Right atrium auricular region (tissue), 2 donors: ENCODE measurements at regions not wholly inside any gene's neighbourhood (a gene's known extent, or its start where the extent isn't known, plus 50 kb on each side); places are given as distances from the start of the nearest gene placed in this dataset.

Experiments
- DNase-seq: peaks from one replicate; pipeline ENCODE4 v3.0.0-alpha.2; 2019; ENCODE audit warnings: low spot score
- H3K27ac ChIP-seq, 2 donors: fragments of 200-600 bp; sonication (generic); 1 replicate in 1 of 2; 2 replicates in 1 of 2; pipeline ENCODE4 v1.5.1; 2016 to 2019
- H3K27me3 ChIP-seq, 2 donors: fragments of 200-600 bp; sonication (generic); one replicate each; pipeline versions ENCODE4 v1.5.1 to v1.6.0; 2017 to 2019
- H3K36me3 ChIP-seq: fragments of 200-600 bp; sonication (generic); one replicate; pipeline ENCODE4 v1.5.1; 2016
- H3K4me1 ChIP-seq, 2 donors: fragments of 200-600 bp; sonication (generic); one replicate each; pipeline versions ENCODE4 v1.5.1 to v1.6.0; 2017 to 2019
- H3K4me3 ChIP-seq, 2 donors: fragments of 200-600 bp; sonication (generic); 1 replicate in 1 of 2; 2 replicates in 1 of 2; pipeline ENCODE4 v1.5.1; 2017 to 2019; ENCODE audit warnings: mild to moderate bottlenecking in 1 of 2, moderate library complexity in 1 of 2
- H3K9me3 ChIP-seq, 2 donors: fragments of 200-600 bp; sonication (generic); one replicate each; pipeline ENCODE4 v1.5.1; 2019
- CTCF ChIP-seq, 2 donors: fragments of 200-600 bp; sonication (generic); IDR thresholded peaks; one replicate each; pipeline ENCODE4 v1.5.1; 2019; ENCODE audit warnings: antibody characterized with exemption in 2 of 2

DNA sequence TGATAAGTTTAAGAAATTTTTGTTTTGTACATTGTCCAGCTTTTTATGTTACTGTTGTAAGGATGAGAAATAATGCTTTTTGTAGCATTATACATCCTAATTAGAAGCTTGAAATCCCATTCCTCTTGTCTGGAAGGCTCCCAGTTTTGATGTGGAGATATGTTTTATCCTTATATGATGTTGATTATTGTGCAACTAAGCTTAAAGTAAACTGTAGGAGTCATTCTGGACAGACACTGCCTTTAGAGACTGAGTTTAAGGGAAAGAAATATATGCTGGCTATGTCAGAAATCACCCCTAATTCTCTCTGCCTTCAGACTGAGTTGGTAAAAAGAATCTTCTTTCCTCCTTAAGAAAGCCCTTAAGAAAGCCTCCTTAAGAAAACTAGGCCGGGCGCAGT, 670.4 kb downstream of the ZPLD1 start:
- no peak overlapping the region for H3K4me3 ChIP-seq
- no peaks in the 10 kb centered on the region for H3K36me3 ChIP-seq
- H3K9me3 ChIP-seq: no peaks in the 10 kb centered on the region
- no peak overlapping the region for H3K27ac ChIP-seq
- no peaks in the 10 kb centered on the region for H3K27me3 ChIP-seq
- H3K4me1 ChIP-seq: no peaks in the 10 kb centered on the region
- DNase-seq: no peak
- no peak for TF ChIP-seq CTCF (IDR thresholded peaks at IDR 0.05)

- TF ChIP-seq CTCF (IDR thresholded peaks at IDR 0.05): no peak
- Histone ChIP-seq H3K4me1 (no peaks in the 10 kb centered on the region), H3K9me3 (no peaks in the 10 kb centered on the region), H3K27ac (no peak overlapping the region), H3K4me3 (no peak overlapping the region), H3K36me3 (no peaks in the 10 kb centered on the region), H3K27me3 (no peaks in the 10 kb centered on the region)
- no peak for DNase-seq
These were observed 677.5 kb downstream of the ZPLD1 start for GRCh38 chr3:103112273-103112672.

GRCh38 chr3:103126115-103126514, 691.3 kb downstream of the ZPLD1 start:
- H3K27ac ChIP-seq: no peak overlapping the region
- no peak overlapping the region for H3K4me3 ChIP-seq
- no peaks in the 10 kb centered on the region for H3K27me3 ChIP-seq
- no peaks in the 10 kb centered on the region for H3K36me3 ChIP-seq
- H3K4me1 ChIP-seq: no peaks in the 10 kb centered on the region
- no peak for DNase-seq
- no peaks in the 10 kb centered on the region for H3K9me3 ChIP-seq
- TF ChIP-seq CTCF (IDR thresholded peaks at IDR 0.05): no peak

- no peaks in the 10 kb centered on the region for H3K4me1 ChIP-seq
- no peaks in the 10 kb centered on the region for H3K9me3 ChIP-seq
- H3K36me3 ChIP-seq: no peaks in the 10 kb centered on the region
- H3K27ac ChIP-seq: no peak overlapping the region
- TF ChIP-seq CTCF (IDR thresholded peaks at IDR 0.05): no peak
- no peak for DNase-seq
- H3K4me3 ChIP-seq: no peak overlapping the region
- H3K27me3 ChIP-seq: no peaks in the 10 kb centered on the region
These were observed 692.3 kb downstream of the ZPLD1 start for GRCh38 chr3:103127098-103127630.

DNA sequence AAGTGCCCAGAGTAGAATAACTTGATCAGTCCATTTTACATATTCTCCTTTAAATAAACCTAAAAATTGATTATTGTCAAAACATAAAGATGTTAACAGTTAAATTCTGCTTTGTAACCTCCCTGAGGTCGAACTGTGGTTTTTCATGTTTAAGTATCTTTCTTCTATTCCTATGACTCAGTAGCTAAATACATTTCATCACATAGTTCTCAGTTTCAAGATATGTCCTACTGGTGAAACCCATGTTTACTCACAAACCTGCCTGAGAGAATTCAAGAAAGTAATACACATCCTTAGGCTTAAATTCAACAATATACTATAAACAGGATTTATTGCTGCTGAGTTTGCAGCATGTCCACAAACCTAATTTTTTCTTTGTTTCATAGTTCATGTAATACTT, 692.9 kb downstream of the ZPLD1 start:
- H3K27me3 ChIP-seq: no peaks in the 10 kb centered on the region
- no peak for TF ChIP-seq CTCF (IDR thresholded peaks at IDR 0.05)
- H3K4me3 ChIP-seq: no peak overlapping the region
- no peaks in the 10 kb centered on the region for H3K9me3 ChIP-seq
- no peak overlapping the region for H3K27ac ChIP-seq
- H3K4me1 ChIP-seq: no peaks in the 10 kb centered on the region
- H3K36me3 ChIP-seq: no peaks in the 10 kb centered on the region
- DNase-seq: no peak

DNA sequence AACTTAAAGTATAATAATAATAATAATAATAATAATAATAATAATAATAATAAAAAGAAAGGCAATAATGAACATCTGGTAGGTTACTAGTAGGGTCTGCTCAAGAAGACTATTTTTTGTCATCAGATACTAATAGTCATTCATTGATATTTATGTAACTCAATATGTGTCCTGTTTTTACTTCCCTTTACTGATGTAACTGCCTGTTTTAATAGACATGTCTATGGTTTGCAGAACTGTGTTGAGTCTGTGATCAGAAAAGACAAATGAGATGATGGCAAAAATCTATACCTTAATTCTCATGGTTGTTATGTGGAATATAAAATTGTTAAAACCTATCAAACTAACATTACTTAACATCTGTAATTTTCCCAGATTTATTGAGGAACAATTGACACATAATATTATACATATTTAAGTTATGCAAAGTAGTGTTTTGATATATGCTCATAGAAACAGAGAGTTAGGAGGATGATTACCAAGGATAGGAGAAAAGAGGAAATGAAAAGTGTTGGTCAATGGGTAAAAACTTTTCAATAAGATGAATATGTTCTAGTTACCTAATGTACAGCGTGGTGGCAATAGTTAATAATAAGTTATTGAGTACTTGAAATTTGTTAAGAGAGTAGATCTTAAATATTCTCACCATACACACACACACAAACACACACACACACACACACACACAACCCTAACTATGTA, 699.4 kb downstream of the ZPLD1 start:
- no peaks in the 10 kb centered on the region for H3K36me3 ChIP-seq
- no peaks in the 10 kb centered on the region for H3K27me3 ChIP-seq
- no peak overlapping the region for H3K4me3 ChIP-seq
- no peaks in the 10 kb centered on the region for H3K9me3 ChIP-seq
- TF ChIP-seq CTCF (IDR thresholded peaks at IDR 0.05): no peak
- no peak overlapping the region for H3K27ac ChIP-seq
- no peaks in the 10 kb centered on the region for H3K4me1 ChIP-seq
- DNase-seq: no peak
